GM12864 (cell line): ENCODE measurements at regions not wholly inside any gene's neighbourhood (a gene's known extent, or its start where the extent isn't known, plus 50 kb on each side); places are given as distances from the start of the nearest gene placed in this dataset.
"Not testable (repeated sequence)": the region's sequence is repeated elsewhere in the genome, so short reads cannot be mapped to it uniquely, and the experiment has no call there.

ENCODE experiments used
- DNase-seq: peaks from one replicate; pipeline ENCODE4 v3.0.0-alpha.2; 2011; ENCODE audit warnings: low read depth
- H3K4me3 ChIP-seq: 2 replicates; pipeline ENCODE4 v1.5.1; 2011; ENCODE audit warnings: mild to moderate bottlenecking, low read depth, low read length, control low read depth
- CTCF ChIP-seq: IDR thresholded peaks from 2 replicates; pipeline ENCODE4 v1.5.1; 2011; ENCODE audit warnings: low read depth, mild to moderate bottlenecking, moderate library complexity, low read length, control low read depth, inconsistent platforms; ENCODE audit errors: missing control alignments

- no peak for DNase-seq
- no peak overlapping the region for H3K4me3 ChIP-seq
- TF ChIP-seq CTCF = no peak
Measured at GRCh38 chr4:54402880-54403480, 173.9 kb downstream of the PDGFRA start.

- no peak overlapping the region for H3K4me3 ChIP-seq
- no peak for TF ChIP-seq CTCF
- DNase-seq = no peak
Measured at GRCh38 chr4:54403700-54404453, 174.8 kb downstream of the PDGFRA start.

GRCh38 chr4:54409270-54409817 lies 180.3 kb downstream of the PDGFRA start:
- H3K4me3 ChIP-seq = not testable (repeated sequence)

GRCh38 chr4:54414545-54414944 lies 185.5 kb downstream of the PDGFRA start:
- TF ChIP-seq CTCF = no peak
- DNase-seq = no peak
- no peak overlapping the region for H3K4me3 ChIP-seq

More at GRCh38 chr4:54409270-54409817, 180.3 kb downstream of the PDGFRA start:
- DNase-seq = not testable (repeated sequence)

GRCh38 chr4:54417476-54417875 lies 188.4 kb downstream of the PDGFRA start:
- no peak overlapping the region for H3K4me3 ChIP-seq
- DNase-seq = no peak
- no peak for TF ChIP-seq CTCF

GRCh38 chr4:54418468-54418867 lies 189.4 kb downstream of the PDGFRA start:
- no peak overlapping the region for H3K4me3 ChIP-seq
- TF ChIP-seq CTCF = no peak
- no peak for DNase-seq

- H3K4me3 ChIP-seq = no peak overlapping the region
- DNase-seq = no peak
- TF ChIP-seq CTCF = no peak
Measured at GRCh38 chr4:54423066-54423465, 194.0 kb downstream of the PDGFRA start.
